ENCODE measurements at regions not wholly inside any gene's neighbourhood (a gene's known extent, or its start where the extent isn't known, plus 50 kb on each side); places are given as distances from the start of the nearest gene placed in this dataset.

DNA sequence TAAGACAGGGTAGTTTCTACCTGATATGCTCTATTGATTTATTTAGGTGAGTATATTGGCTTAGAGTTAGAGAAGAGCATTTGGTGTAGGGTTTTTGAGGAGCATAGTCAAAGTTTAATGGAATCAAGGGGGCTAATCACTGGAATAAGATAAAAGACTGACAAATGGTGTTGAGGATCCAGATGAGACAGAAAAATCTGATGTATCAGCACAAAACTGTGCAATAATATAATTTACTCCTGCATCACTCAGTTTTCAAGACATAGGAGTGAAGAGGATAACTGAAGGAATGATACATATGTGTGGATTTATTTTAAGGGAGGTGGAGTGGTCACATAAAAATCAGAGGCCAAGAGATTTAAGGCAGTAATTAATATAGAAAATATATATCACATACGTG, 339.2 kb downstream of the NYAP2 start:
- Histone ChIP-seq H3K36me3 (ENCODE audit: insufficient read depth, low read length) (no peaks in the 10 kb centered on the region), H3K9ac (ENCODE audit: low read depth, low read length) (no peak overlapping the region), H3K9me3 (ENCODE audit: control insufficient read depth, insufficient read depth, low read length) (no peaks in the 10 kb centered on the region), H3K4me1 (ENCODE audit: insufficient read depth, low read length) (no peaks in the 10 kb centered on the region)

DNA sequence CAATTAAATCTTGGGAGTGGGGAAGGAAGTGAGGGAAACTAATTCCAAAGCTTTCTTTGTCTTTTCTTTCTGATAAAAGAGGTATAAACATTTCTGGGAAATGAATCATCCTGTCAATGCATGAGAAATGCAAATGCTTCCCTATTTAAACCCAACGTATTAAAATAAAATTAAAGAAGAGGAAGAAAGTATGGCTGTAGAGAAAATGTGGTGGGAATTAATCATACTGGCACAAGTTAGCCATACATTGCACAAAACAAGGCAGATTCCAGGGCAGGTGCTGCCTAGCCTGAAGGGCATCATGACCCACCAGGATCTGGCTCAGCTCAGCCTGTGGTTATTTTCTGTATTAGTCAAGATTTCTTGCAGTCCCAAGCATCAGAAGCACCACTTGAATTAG, 338.0 kb downstream of the NYAP2 start:
- no peaks in the 10 kb centered on the region for H3K36me3 ChIP-seq (ENCODE audit: insufficient read depth, low read length)
- no peak overlapping the region for H3K9ac ChIP-seq (ENCODE audit: low read depth, low read length)
- no peaks in the 10 kb centered on the region for H3K4me1 ChIP-seq (ENCODE audit: insufficient read depth, low read length)
- no peaks in the 10 kb centered on the region for H3K9me3 ChIP-seq (ENCODE audit: control insufficient read depth, insufficient read depth, low read length)

DNA sequence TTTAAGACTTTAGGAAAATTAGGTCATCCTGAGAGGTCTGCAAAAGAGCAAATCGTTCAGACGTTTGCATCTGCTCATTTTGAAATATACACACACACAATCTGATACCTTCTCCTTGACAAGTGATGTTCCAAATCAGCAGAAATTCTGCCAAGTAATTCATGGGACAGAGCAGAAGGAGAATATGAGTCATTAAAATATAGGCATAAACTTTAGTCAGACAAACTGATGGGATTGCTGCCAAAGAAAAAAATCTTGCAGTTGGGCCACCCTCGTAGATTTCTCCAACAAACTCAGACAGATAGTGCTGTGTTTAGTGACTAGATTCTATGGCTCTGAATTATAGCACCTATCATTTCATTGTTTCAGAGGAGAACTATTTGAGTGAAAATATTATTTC, 336.3 kb downstream of the NYAP2 start:
- Histone ChIP-seq H3K36me3 (ENCODE audit: insufficient read depth, low read length) (no peaks in the 10 kb centered on the region), H3K9me3 (ENCODE audit: control insufficient read depth, insufficient read depth, low read length) (no peaks in the 10 kb centered on the region), H3K9ac (ENCODE audit: low read depth, low read length) (no peak overlapping the region), H3K4me1 (ENCODE audit: insufficient read depth, low read length) (no peaks in the 10 kb centered on the region)

DNA sequence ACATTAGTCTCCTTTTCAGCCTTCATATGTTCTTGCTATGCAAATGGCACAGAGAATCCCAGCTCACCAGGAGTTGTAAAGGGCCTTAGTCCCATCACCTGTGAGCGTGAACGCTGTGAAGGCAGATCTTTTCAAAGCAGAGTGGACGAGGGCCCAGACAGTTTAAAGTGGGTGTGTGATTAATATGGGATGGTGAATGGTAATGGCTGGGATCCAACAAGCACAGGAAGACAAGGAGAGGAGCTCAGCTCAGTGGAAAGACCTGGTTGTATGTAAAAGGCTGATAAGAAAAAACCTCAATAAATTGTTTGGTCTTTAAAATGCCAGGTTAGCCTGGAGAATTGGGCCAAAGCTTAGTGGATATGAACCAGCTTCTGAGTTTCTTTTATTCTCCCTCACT, 326.2 kb downstream of the NYAP2 start:
- no peaks in the 10 kb centered on the region for H3K4me1 ChIP-seq (ENCODE audit: insufficient read depth, low read length)
- H3K9ac ChIP-seq (ENCODE audit: low read depth, low read length) = no peak overlapping the region

More for the DNA sequence above, 326.2 kb downstream of the NYAP2 start:
- no peaks in the 10 kb centered on the region for H3K9me3 ChIP-seq (ENCODE audit: control insufficient read depth, insufficient read depth, low read length)
- H3K36me3 ChIP-seq (ENCODE audit: insufficient read depth, low read length) = no peaks in the 10 kb centered on the region

Measured in ES-I3 (cell line).